HFFc6 (cell line): ENCODE measurements at regions not wholly inside any gene's neighbourhood (a gene's known extent, or its start where the extent isn't known, plus 50 kb on each side); places are given as distances from the start of the nearest gene placed in this dataset.

Experiments used
- DNase-seq: peaks from one replicate; pipeline ENCODE4 v3.0.0-alpha.2; 2018
- H3K27ac Mint-ChIP-seq: 2 replicates; pipeline ENCODE4 v1.8.0; 2020; ENCODE audit warnings: mild to moderate bottlenecking, mixed read lengths
- H3K27me3 Mint-ChIP-seq: 2 replicates; pipeline ENCODE4 v1.8.0; 2021; ENCODE audit warnings: mild to moderate bottlenecking, moderate library complexity, mixed read lengths; ENCODE audit not compliant: insufficient read depth
- H3K36me3 Mint-ChIP-seq: 2 replicates; pipeline ENCODE4 v1.8.0; 2021; ENCODE audit warnings: low read depth, mixed read lengths
- H3K4me1 Mint-ChIP-seq: 2 replicates; pipeline ENCODE4 v1.8.0; 2020; ENCODE audit warnings: low read depth, mixed read lengths
- H3K4me3 Mint-ChIP-seq: 2 replicates; pipeline ENCODE4 v1.8.0; 2020; ENCODE audit warnings: mild to moderate bottlenecking, moderate library complexity, mixed read lengths
- H3K9me3 Mint-ChIP-seq: 2 replicates; pipeline ENCODE4 v1.8.0; 2020; ENCODE audit warnings: mild to moderate bottlenecking, mixed read lengths
- CTCF ChIP-seq: fragments of 200-600 bp; sonication (generic); IDR thresholded peaks from 2 replicates; pipeline ENCODE4 v1.5.0; 2021; ENCODE audit warnings: antibody characterized with exemption, mild to moderate bottlenecking

GRCh38 chr15:31805090-31805662 is 225.1 kb upstream of the CHRNA7 start:
- Mint-ChIP-seq H3K4me3 (no peak overlapping the region), H3K4me1 (no peaks in the 10 kb centered on the region), H3K9me3 (peaks cover 20% of the 10 kb centered on the region), H3K36me3 (no peaks in the 10 kb centered on the region), H3K27me3 (peaks cover 1% of the 10 kb centered on the region; the same call in 1 of the 2 replicates), H3K27ac (no peak overlapping the region)
- TF ChIP-seq CTCF, result no peak
- no peak for DNase-seq

GRCh38 chr15:31806106-31806505 is 224.2 kb upstream of the CHRNA7 start:
- no peak for TF ChIP-seq CTCF
- Mint-ChIP-seq H3K27me3 (peaks cover 1% of the 10 kb centered on the region; the same call in 1 of the 2 replicates), H3K36me3 (no peaks in the 10 kb centered on the region), H3K27ac (no peak overlapping the region), H3K4me3 (no peak overlapping the region), H3K4me1 (no peaks in the 10 kb centered on the region), H3K9me3 (peaks cover 20% of the 10 kb centered on the region)
- DNase-seq, result no peak

- H3K27ac Mint-ChIP-seq, result no peak overlapping the region
- no peak for TF ChIP-seq CTCF
- H3K9me3 Mint-ChIP-seq, result peaks cover 47% of the 10 kb centered on the region
- H3K4me3 Mint-ChIP-seq, result no peak overlapping the region
- no peaks in the 10 kb centered on the region for H3K27me3 Mint-ChIP-seq
- no peak for DNase-seq
- H3K4me1 Mint-ChIP-seq, result no peaks in the 10 kb centered on the region
- H3K36me3 Mint-ChIP-seq, result no peaks in the 10 kb centered on the region
These were observed 218.7 kb upstream of the CHRNA7 start for GRCh38 chr15:31811641-31812040.

GRCh38 chr15:31814082-31814481 is 216.2 kb upstream of the CHRNA7 start:
- Mint-ChIP-seq H3K36me3 (no peaks in the 10 kb centered on the region), H3K9me3 (peaks cover 39% of the 10 kb centered on the region), H3K27me3 (no peaks in the 10 kb centered on the region), H3K4me3 (no peak overlapping the region), H3K4me1 (no peaks in the 10 kb centered on the region), H3K27ac (no peak overlapping the region)
- no peak for TF ChIP-seq CTCF
- DNase-seq, result no peak

- no peak for TF ChIP-seq CTCF
- Mint-ChIP-seq H3K27me3 (no peaks in the 10 kb centered on the region), H3K36me3 (no peaks in the 10 kb centered on the region), H3K9me3 (peaks cover 35% of the 10 kb centered on the region), H3K27ac (no peak overlapping the region), H3K4me1 (no peaks in the 10 kb centered on the region), H3K4me3 (no peak overlapping the region)
- no peak for DNase-seq
These were observed 214.7 kb upstream of the CHRNA7 start for GRCh38 chr15:31815411-31816155.
